Posterior cingulate gyrus (tissue), 11 donors: ENCODE measurements at regions not wholly inside any gene's neighbourhood (a gene's known extent, or its start where the extent isn't known, plus 50 kb on each side); places are given as distances from the start of the nearest gene placed in this dataset.
"Not testable (repeated sequence)": the region's sequence is repeated elsewhere in the genome, so short reads cannot be mapped to it uniquely, and the experiment has no call there.

Experiments used
- DNase-seq, 10 donors: peaks; one replicate each; pipeline versions ENCODE4 v3.0.0 to v3.0.0-alpha.2; 2020 to 2021; ENCODE audit warnings: mixed read lengths in 3 of 10
- intact Hi-C: fragments of 100-400 bp; cut with DNase I; formaldehyde crosslinking; loops from one replicate; pipeline ENCODE4 v1.15.1; 2023

- intact Hi-C loops: no loop called here
- no peak for DNase-seq
Measured at GRCh38 chr4:79748835-79749234, 324.2 kb downstream of the ANTXR2 start.

DNA sequence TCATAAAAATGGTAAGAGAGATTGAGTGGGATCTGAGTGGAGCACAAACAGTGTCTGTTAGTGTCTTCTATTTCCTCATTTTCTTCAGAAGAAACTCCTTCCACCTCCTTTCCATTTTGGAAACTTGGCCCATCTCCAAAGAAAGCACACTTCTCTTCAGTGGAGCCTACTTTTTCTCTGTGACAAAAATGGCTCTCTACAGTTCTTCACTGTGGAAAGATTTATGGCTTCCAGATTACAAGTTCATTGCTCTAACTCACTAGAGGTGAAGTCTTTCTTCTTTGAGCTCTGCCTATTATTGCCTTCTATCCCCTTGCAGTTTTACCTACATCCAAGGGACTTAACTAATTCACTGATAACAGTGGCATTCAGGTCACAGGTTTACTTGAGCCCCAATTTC, 325.8 kb downstream of the ANTXR2 start:
- intact Hi-C loops: no loop called here
- no peak for DNase-seq

- peak in 2 of 10 donors; percentile 44 to 72 for DNase-seq
- intact Hi-C loops: no loop called here
Measured at GRCh38 chr4:79743014-79743413, 330.0 kb downstream of the ANTXR2 start.

DNA sequence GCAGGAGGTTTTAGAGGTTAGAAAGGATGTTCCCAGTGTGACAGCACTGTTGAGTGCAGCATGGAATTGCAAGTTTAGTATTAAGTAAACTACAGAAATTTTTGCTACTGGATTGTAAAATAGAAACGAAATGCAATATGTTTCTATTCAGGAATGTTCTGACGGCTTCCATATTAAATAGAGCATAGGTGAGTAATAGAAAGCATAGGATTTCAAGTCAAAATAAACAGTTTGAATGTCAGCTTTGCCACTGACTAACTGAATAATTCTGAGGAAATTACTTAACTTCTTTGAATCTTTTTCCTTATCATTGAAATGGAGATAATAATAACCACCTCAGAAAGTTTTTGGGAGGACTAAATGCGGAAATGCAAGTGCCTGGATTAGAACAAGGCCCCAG, 331.9 kb upstream of the GK2 start:
- DNase-seq: no peak
- intact Hi-C loops: no loop called here

DNA sequence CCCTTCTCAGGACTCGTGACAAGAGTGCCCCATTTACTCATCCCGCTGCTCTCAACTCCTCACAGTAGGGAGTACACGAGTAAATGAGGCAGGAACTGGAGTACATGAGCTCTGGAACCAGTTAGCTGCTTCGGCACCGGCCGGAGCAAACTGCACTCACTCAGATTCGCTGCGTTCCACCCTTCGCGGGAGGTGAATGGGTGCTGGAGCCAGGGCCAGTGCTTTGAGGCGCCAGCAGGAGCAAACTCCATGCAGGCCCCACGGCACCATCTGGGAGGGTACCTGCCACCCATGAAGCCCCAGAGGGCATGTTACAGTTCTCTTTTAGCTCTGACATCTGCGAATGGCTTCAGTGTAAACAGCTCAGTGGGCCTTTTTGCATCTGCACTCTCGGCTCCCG, 315.5 kb upstream of the GK2 start:
- DNase-seq: peak in 2 of 10 donors; percentile 59 to 76
- intact Hi-C loops: no loop called here

- intact Hi-C loops: no loop called here
- no peak for DNase-seq
Measured at GRCh38 chr4:79700356-79700755, 292.3 kb upstream of the GK2 start.

DNA sequence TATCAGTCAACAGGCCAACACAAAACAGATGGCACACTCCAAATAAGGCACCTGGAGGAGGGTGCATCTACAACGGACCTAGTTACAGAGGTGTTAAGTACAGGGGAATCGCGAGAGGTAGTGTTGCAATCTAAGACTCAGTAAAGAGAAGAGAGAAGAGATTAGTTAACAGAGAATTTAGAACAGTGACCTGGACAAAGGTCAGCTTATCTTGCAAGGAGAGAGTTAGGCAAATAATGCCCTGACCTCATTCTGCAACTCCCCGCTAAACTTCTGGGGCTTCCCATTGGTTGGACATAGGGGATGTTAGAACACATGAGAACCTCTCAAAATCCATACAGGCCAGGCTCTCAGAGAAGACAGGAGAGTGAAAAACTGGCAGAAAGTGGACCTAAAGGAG, 289.4 kb upstream of the GK2 start:
- intact Hi-C loops: no loop called here
- no peak for DNase-seq

GRCh38 chr4:79696534-79696933, 288.5 kb upstream of the GK2 start:
- intact Hi-C loops, DNase-seq: not testable (repeated sequence)

- peak in 1 of 10 donors; percentile 54 for DNase-seq
- intact Hi-C loops: no loop called here
Measured at GRCh38 chr4:79695848-79696247, 287.8 kb upstream of the GK2 start.

DNA sequence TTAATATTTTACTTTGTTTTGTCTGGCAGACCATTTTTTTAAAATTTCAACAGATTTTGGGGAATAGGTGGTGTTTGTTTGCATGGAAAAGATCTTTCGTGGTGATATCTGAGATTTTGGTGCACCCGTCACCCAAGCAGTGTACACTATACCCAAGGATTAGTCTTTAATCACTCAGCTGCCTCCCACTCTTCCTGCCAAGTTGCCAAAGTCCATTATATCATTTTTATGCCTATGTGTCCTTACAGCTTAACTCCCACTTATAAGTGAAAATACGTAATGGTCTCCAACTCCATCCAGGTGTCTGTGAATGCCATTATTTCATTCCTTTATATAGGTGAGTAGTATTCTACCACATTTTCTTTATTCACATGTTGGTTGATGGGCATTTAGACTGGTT, 281.7 kb upstream of the GK2 start:
- DNase-seq: no peak
- intact Hi-C loops: no loop called here

GRCh38 chr4:79688691-79689090, 280.7 kb upstream of the GK2 start:
- intact Hi-C loops: no loop called here
- DNase-seq: no peak

GRCh38 chr4:79687006-79687405, 279.0 kb upstream of the GK2 start:
- no peak for DNase-seq
- intact Hi-C loops: no loop called here

DNA sequence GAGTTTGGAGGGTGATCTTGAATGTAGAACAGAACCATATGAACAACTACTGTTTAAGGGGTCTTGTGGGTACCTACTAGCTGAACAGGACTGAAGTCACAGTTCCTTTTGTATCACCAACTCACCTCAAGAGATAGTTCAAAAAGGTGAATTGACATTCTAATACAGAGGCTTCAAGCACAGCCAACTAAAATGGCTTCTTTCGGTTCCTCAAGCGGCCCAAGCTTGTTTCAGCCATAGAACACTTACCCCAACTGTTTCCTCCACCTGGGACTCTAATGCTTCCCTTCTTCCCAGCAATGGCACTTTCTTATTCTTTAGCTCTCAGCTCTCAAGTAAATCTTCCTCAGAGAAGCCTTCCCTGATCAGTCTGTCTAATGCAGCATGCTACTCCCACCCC, 277.5 kb upstream of the GK2 start:
- intact Hi-C loops: no loop called here

GRCh38 chr4:79684516-79684915, 276.5 kb upstream of the GK2 start:
- intact Hi-C loops: no loop called here

More for the DNA sequence above, 277.5 kb upstream of the GK2 start:
- DNase-seq: no peak

GRCh38 chr4:79682801-79683530, 274.9 kb upstream of the GK2 start:
- intact Hi-C loops: no loop called here
- DNase-seq: peak; percentile 12 to 87 (median 34)

More at GRCh38 chr4:79684516-79684915, 276.5 kb upstream of the GK2 start:
- DNase-seq: no peak

DNA sequence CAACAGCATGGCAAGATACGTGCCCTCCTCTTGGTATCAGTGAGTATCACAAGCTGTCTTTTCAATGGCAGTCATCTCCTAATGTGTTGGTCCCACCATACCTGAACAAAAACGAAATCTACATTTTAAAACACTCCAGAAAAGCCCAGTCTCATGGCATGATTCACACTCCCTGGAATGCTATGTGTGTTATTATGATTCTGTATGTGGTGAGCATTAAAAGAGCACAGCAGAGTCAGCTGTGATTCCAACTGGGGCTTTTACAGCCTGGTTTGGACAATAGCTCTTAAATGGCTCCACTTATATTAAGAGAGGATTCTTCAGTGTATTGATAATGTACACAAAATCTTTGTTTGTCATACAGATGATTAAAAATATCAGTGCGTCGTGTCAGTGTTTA, 274.1 kb upstream of the GK2 start:
- DNase-seq: no peak
- intact Hi-C loops: no loop called here

DNA sequence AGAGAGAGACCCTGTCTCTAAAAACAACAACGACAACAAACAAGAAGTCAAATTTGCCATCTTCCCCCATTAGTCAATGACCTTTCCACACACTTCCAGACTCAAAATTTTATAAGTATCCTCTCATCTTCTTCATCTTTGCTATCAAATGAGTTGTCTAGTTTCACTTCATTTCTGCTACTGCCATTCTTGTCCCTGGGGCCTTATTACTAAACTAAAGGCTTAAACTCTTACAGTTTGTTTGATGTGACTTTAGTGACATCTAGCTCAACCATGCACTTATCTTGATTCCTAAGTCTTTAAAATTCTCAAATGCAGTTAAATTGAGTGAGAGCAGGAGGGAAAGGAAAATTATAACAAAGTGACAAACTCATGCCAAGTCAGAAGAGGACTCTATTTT, 271.8 kb upstream of the GK2 start:
- no peak for DNase-seq
- intact Hi-C loops: no loop called here

- DNase-seq: peak in 1 of 10 donors; percentile 8
- intact Hi-C loops: no loop called here
Measured at GRCh38 chr4:79678472-79679202, 270.6 kb upstream of the GK2 start.

- no peak for DNase-seq
Measured at GRCh38 chr4:79676705-79677104, 268.7 kb upstream of the GK2 start.

DNA sequence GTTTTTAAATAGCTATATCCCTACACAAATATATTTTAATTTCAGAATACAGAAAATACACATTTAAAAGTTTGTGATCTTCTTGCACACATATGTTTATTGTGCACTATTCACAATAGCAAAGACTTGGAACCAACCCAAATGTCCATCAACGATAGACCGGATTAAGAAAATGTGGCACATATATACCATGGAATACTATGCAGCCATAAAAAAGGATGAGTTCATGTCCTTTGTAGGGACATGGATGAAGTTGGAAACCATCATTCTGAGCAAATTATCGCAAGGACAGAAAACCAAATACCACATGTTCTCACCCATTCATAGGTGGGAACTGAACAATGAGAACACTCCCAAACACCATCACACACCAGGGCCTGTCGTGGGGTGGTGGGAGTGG, 266.9 kb upstream of the GK2 start:
- DNase-seq, intact Hi-C loops: not testable (repeated sequence)

More at GRCh38 chr4:79676705-79677104, 268.7 kb upstream of the GK2 start:
- intact Hi-C loops: no loop called here

- intact Hi-C loops: no loop called here
- DNase-seq: no peak
Measured at GRCh38 chr4:79673898-79674297, 265.9 kb upstream of the GK2 start.

DNA sequence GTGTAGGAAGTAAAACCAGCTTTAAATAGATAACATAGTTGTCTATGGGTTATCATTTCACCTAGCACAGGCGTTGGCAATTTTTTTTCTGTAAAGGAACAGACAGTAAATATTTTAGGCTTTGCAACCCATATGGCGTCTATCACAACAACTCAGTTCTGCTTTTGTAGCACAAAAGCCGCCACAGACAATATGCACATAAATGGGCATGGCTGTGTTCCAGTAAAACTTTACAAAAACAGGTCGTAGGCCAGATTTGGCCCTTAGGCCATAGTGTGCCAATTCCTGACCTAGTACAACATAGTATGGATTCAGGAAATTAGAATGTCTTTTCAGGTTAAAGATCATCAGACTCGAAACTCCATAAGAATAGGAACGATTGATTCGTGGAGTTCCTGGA, 265.3 kb upstream of the GK2 start:
- no peak for DNase-seq
- intact Hi-C loops: no loop called here
